ENCODE measurements at regions not wholly inside any gene's neighbourhood (a gene's known extent, or its start where the extent isn't known, plus 50 kb on each side); places are given as distances from the start of the nearest gene placed in this dataset.

DNA sequence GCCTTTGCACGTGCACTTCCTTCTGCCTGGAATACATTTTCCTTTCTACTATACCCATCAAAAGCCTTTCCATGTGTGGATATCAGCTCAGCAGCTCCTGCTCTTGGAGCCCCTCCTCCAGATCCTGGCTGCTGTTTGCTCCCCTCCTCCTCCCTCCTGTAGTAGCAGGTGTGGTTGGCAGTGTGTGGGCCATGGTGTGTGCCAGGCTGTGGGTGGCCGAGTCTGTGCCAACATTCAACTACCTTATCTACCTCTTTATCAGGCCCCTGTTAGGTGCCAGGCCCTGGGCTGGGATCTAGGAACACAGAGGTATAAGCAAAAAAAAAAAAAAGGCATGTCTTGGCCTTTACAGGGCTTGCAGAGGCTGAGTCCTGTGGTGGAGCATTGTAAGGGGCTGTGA is 180.6 kb upstream of the JUN start:
- Mint-ChIP-seq H3K27me3 (ENCODE audit: insufficient read depth) (peaks cover 1% of the 10 kb centered on the region), H3K36me3 (ENCODE audit: low read depth) (peaks cover 3% of the 10 kb centered on the region), H3K27ac (no peak overlapping the region), H3K9me3 (peaks cover 7% of the 10 kb centered on the region), H3K4me1 (no peaks in the 10 kb centered on the region), H3K4me3 (no peak overlapping the region)
- H3K4me3 ChIP-seq (ENCODE audit: low read length), result no peak overlapping the region
- H3K4me1 ChIP-seq (ENCODE audit: control insufficient read depth, insufficient read depth, low read length), result peaks cover 3% of the 10 kb centered on the region
- no peak for DNase-seq
- H3K36me3 ChIP-seq (ENCODE audit: control insufficient read depth, insufficient read depth, low read length), result no peaks in the 10 kb centered on the region
- 94 to 100% methylated on average over 1 to 2 of the region's 2 CpGs for WGBS, 2 experiments (ENCODE audit: insufficient coverage in 1 of 2, insufficient read length in 1 of 2)
- H3K27me3 ChIP-seq (ENCODE audit: control insufficient read depth, insufficient read depth, low read length, poor library complexity, severe bottlenecking), result no peaks in the 10 kb centered on the region
- H3K27ac ChIP-seq (ENCODE audit: low read depth, low read length), result no peak overlapping the region
- no peaks in the 10 kb centered on the region for H3K9me3 ChIP-seq (ENCODE audit: control insufficient read depth, low read length)
- no peak overlapping the region for H3K9ac ChIP-seq (ENCODE audit: extremely low read depth, low read length, poor library complexity, severe bottlenecking)
- TF ChIP-seq, protein P1, sequence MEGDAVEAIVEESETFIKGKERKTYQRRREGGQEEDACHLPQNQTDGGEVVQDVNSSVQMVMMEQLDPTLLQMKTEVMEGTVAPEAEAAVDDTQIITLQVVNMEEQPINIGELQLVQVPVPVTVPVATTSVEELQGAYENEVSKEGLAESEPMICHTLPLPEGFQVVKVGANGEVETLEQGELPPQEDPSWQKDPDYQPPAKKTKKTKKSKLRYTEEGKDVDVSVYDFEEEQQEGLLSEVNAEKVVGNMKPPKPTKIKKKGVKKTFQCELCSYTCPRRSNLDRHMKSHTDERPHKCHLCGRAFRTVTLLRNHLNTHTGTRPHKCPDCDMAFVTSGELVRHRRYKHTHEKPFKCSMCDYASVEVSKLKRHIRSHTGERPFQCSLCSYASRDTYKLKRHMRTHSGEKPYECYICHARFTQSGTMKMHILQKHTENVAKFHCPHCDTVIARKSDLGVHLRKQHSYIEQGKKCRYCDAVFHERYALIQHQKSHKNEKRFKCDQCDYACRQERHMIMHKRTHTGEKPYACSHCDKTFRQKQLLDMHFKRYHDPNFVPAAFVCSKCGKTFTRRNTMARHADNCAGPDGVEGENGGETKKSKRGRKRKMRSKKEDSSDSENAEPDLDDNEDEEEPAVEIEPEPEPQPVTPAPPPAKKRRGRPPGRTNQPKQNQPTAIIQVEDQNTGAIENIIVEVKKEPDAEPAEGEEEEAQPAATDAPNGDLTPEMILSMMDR (conservative IDR thresholded peaks at IDR 0.05), result no peak

DNA sequence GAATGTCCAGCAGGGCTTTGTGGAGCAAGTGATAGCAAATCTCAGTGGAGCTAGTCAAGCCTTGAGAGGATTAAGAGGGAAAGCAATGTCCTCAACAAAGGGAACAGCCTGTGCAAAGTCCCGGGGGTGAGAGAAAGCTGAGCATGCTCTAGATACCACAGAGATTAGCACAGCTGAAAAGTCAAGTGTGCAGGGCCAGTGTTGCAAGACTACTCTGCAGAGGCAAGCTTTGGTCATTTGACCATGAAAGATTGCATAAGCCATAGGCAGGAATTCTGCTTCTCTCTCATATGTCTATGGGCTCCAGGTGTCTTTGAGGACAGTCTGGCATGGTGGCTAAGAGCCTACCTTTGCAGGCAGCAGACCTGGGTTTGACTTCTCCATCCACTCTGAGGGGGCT is 181.0 kb upstream of the JUN start:
- Histone ChIP-seq H3K27me3 (ENCODE audit: control insufficient read depth, insufficient read depth, low read length, poor library complexity, severe bottlenecking) (no peaks in the 10 kb centered on the region), H3K27ac (ENCODE audit: low read depth, low read length) (no peak overlapping the region), H3K9me3 (ENCODE audit: control insufficient read depth, low read length) (no peaks in the 10 kb centered on the region), H3K9ac (ENCODE audit: extremely low read depth, low read length, poor library complexity, severe bottlenecking) (no peak overlapping the region), H3K4me3 (ENCODE audit: low read length) (no peak overlapping the region), H3K4me1 (ENCODE audit: control insufficient read depth, insufficient read depth, low read length) (peaks cover 3% of the 10 kb centered on the region), H3K36me3 (ENCODE audit: control insufficient read depth, insufficient read depth, low read length) (no peaks in the 10 kb centered on the region)
- Mint-ChIP-seq H3K27me3 (ENCODE audit: insufficient read depth) (peaks cover 1% of the 10 kb centered on the region), H3K9me3 (peaks cover 7% of the 10 kb centered on the region), H3K4me1 (no peaks in the 10 kb centered on the region), H3K36me3 (ENCODE audit: low read depth) (peaks cover 3% of the 10 kb centered on the region), H3K4me3 (no peak overlapping the region), H3K27ac (no peak overlapping the region)
- 83 to 95% methylated on average over 1 of the region's 1 CpG for WGBS, 2 experiments (ENCODE audit: insufficient coverage in 1 of 2, insufficient read length in 1 of 2)
- TF ChIP-seq, protein P1 (conservative IDR thresholded peaks at IDR 0.05), result no peak
- DNase-seq, result no peak

DNA sequence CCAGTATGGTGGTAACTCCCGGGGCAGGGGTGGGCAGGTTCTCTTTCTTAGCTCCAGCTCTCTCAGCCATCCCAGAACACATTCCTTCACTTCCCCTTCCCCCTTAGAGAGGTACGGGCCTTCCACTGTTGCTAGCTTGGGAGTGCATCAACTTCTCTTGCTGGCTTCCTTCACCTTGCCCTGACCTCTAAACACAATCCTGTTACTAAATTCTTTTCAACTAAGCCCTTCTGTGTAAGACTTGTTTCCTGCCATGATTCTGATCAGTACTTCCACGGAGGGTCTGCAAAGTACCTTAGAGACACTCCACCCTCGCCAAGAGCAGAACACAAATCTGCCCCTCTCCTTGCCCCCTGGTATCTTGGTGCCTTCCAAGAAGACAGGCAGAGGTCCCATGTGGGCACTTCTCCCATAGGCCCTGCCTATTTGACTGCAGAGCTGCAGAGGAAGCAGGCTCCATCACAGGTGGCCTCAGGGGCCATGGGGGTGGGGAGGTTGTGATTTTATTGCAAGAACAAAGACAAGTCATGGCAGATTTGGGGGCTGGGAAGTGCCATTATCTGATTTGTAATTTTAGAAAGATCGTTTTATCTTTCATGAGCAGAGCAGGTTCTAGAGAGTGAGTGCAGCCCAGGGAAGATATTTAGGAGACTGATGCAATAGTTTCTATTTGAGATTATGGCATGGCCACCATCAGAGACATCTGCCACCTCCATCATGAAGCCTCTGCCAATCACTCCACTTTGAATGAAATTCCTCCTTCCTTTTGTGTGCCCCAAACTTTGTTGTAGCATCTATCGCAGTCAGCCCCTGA is 182.5 kb upstream of the JUN start:
- TF ChIP-seq, protein P1 (conservative IDR thresholded peaks at IDR 0.05), result no peak
- Histone ChIP-seq H3K27me3 (ENCODE audit: control insufficient read depth, insufficient read depth, low read length, poor library complexity, severe bottlenecking) (no peaks in the 10 kb centered on the region), H3K9ac (ENCODE audit: extremely low read depth, low read length, poor library complexity, severe bottlenecking) (no peak overlapping the region), H3K4me1 (ENCODE audit: control insufficient read depth, insufficient read depth, low read length) (peaks cover 3% of the 10 kb centered on the region), H3K27ac (ENCODE audit: low read depth, low read length) (no peak overlapping the region), H3K36me3 (ENCODE audit: control insufficient read depth, insufficient read depth, low read length) (no peaks in the 10 kb centered on the region), H3K9me3 (ENCODE audit: control insufficient read depth, low read length) (no peaks in the 10 kb centered on the region), H3K4me3 (ENCODE audit: low read length) (no peak overlapping the region)
- Mint-ChIP-seq H3K4me3 (no peak overlapping the region), H3K27me3 (ENCODE audit: insufficient read depth) (no peaks in the 10 kb centered on the region), H3K27ac (no peak overlapping the region), H3K36me3 (ENCODE audit: low read depth) (no peaks in the 10 kb centered on the region), H3K4me1 (no peaks in the 10 kb centered on the region), H3K9me3 (no peaks in the 10 kb centered on the region)
- WGBS, 2 experiments (ENCODE audit: insufficient coverage in 1 of 2, insufficient read length in 1 of 2), result 89 to 95% methylated on average over 5 to 6 of the region's 6 CpGs
- no peak for DNase-seq

Measured in endodermal cell (in vitro differentiated cells).